WTC11 (cell line): ENCODE measurements at regions not wholly inside any gene's neighbourhood (a gene's known extent, or its start where the extent isn't known, plus 50 kb on each side); places are given as distances from the start of the nearest gene placed in this dataset.

Source experiments
- ATF1 ChIP-seq: sonication (generic); formaldehyde crosslinking; IDR thresholded peaks from 2 replicates; pipeline ENCODE4 v1.8.1; 2023; ENCODE audit warnings: mild to moderate bottlenecking, moderate library complexity, missing genetic modification reagents
- SP1 ChIP-seq: sonication (generic); formaldehyde crosslinking; conservative IDR thresholded peaks from 2 replicates; pipeline ENCODE4 v1.8.1; 2022; ENCODE audit warnings: missing genetic modification reagents
- ZNF263 ChIP-seq: sonication (generic); formaldehyde crosslinking; IDR thresholded peaks from 2 replicates; pipeline ENCODE4 v1.8.1; 2022; ENCODE audit warnings: low read depth, mild to moderate bottlenecking, moderate library complexity, missing genetic modification reagents
- TF ChIP-seq, protein P1 (sequence below): fragments of 200-600 bp; IDR thresholded peaks from 2 replicates; pipeline ENCODE4 v1.8.0; 2022; ENCODE audit warnings: antibody characterized with exemption
- TF ChIP-seq, protein P2 (sequence below): sonication (generic); formaldehyde crosslinking; IDR thresholded peaks from 2 replicates; pipeline ENCODE4 v1.8.1; 2022; ENCODE audit warnings: missing genetic modification reagents, borderline replicate concordance
- TF ChIP-seq, protein P3 (sequence below): sonication (generic); formaldehyde crosslinking; IDR thresholded peaks from 2 replicates; pipeline ENCODE4 v1.8.1; 2022; ENCODE audit warnings: mild to moderate bottlenecking, missing genetic modification reagents, moderate library complexity, borderline replicate concordance
- TF ChIP-seq, protein P4 (sequence below): sonication (generic); formaldehyde crosslinking; IDR thresholded peaks from 2 replicates; pipeline ENCODE4 v1.8.0; 2022; ENCODE audit warnings: mild to moderate bottlenecking, missing genetic modification reagents
- TF ChIP-seq, protein P5 (sequence below): sonication (generic); formaldehyde crosslinking; IDR thresholded peaks from 2 replicates; pipeline ENCODE4 v1.8.1; 2022; ENCODE audit warnings: low read depth, mild to moderate bottlenecking, moderate library complexity, missing genetic modification reagents, borderline replicate concordance

DNA sequence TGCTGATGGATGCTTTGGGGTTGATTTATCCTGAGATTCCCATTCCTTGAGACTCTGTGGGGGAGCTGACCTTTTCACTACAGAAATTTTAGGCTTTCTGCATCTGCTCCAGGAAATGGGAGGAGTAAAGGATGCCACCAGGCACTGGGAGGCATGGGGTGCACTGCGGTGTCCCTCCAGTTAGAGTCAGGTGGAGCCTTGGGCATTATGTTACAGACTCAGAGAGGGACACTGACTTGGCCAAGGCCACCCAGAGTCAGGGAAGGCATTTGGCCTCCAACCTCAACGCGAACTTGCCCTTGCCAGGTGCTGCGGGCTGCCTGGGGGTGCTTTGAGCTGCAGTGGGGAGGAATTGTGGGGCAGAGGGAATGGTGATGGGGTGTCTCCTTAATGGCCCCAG, 58.0 kb upstream of the TBX3 start:
- TF ChIP-seq, protein P1, sequence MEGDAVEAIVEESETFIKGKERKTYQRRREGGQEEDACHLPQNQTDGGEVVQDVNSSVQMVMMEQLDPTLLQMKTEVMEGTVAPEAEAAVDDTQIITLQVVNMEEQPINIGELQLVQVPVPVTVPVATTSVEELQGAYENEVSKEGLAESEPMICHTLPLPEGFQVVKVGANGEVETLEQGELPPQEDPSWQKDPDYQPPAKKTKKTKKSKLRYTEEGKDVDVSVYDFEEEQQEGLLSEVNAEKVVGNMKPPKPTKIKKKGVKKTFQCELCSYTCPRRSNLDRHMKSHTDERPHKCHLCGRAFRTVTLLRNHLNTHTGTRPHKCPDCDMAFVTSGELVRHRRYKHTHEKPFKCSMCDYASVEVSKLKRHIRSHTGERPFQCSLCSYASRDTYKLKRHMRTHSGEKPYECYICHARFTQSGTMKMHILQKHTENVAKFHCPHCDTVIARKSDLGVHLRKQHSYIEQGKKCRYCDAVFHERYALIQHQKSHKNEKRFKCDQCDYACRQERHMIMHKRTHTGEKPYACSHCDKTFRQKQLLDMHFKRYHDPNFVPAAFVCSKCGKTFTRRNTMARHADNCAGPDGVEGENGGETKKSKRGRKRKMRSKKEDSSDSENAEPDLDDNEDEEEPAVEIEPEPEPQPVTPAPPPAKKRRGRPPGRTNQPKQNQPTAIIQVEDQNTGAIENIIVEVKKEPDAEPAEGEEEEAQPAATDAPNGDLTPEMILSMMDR: no peak
- TF ChIP-seq, protein P2, sequence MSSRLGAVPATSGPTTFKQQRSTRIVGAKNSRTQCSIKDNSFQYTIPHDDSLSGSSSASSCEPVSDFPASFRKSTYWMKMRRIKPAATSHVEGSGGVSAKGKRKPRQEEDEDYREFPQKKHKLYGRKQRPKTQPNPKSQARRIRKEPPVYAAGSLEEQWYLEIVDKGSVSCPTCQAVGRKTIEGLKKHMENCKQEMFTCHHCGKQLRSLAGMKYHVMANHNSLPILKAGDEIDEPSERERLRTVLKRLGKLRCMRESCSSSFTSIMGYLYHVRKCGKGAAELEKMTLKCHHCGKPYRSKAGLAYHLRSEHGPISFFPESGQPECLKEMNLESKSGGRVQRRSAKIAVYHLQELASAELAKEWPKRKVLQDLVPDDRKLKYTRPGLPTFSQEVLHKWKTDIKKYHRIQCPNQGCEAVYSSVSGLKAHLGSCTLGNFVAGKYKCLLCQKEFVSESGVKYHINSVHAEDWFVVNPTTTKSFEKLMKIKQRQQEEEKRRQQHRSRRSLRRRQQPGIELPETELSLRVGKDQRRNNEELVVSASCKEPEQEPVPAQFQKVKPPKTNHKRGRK (CRISPR knock-in tag): no peak
- TF ChIP-seq ZNF263 (CRISPR knock-in tag) (no peak), SP1 (CRISPR knock-in tag) (no peak), ATF1 (CRISPR knock-in tag) (no peak)
- TF ChIP-seq, protein P3, sequence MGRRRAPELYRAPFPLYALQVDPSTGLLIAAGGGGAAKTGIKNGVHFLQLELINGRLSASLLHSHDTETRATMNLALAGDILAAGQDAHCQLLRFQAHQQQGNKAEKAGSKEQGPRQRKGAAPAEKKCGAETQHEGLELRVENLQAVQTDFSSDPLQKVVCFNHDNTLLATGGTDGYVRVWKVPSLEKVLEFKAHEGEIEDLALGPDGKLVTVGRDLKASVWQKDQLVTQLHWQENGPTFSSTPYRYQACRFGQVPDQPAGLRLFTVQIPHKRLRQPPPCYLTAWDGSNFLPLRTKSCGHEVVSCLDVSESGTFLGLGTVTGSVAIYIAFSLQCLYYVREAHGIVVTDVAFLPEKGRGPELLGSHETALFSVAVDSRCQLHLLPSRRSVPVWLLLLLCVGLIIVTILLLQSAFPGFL (CRISPR knock-in tag): no peak
- TF ChIP-seq, protein P4, sequence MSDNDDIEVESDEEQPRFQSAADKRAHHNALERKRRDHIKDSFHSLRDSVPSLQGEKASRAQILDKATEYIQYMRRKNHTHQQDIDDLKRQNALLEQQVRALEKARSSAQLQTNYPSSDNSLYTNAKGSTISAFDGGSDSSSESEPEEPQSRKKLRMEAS (CRISPR knock-in tag): no peak
- TF ChIP-seq, protein P5, sequence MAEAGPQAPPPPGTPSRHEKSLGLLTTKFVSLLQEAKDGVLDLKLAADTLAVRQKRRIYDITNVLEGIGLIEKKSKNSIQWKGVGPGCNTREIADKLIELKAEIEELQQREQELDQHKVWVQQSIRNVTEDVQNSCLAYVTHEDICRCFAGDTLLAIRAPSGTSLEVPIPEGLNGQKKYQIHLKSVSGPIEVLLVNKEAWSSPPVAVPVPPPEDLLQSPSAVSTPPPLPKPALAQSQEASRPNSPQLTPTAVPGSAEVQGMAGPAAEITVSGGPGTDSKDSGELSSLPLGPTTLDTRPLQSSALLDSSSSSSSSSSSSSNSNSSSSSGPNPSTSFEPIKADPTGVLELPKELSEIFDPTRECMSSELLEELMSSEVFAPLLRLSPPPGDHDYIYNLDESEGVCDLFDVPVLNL (CRISPR knock-in tag): no peak
